Neural progenitor cell (in vitro differentiated cells): ENCODE measurements at regions not wholly inside any gene's neighbourhood (a gene's known extent, or its start where the extent isn't known, plus 50 kb on each side); places are given as distances from the start of the nearest gene placed in this dataset.
A peak's percentile ranks its signal among the peaks of the same experiment; 100 is the strongest.

Experiments
- DNase-seq: peaks from one replicate; pipeline ENCODE4 v3.0.0-alpha.2; 2016; ENCODE audit warnings: low spot score
- H2AFZ ChIP-seq: fragments of 200-600 bp; sonication (generic); replicated peaks from 2 replicates; pipeline ENCODE4 v1.6.1; 2016; ENCODE audit warnings: antibody characterized with exemption
- H3F3A ChIP-seq: fragments of 200-600 bp; sonication (generic); 2 replicates; pipeline ENCODE4 v1.6.1; 2016; ENCODE audit warnings: antibody characterized with exemption, low read depth
- H3K27ac ChIP-seq: fragments of 200-600 bp; sonication (generic); 2 replicates; pipeline ENCODE4 v1.5.1; 2016; ENCODE audit warnings: mild to moderate bottlenecking
- H3K27me3 ChIP-seq: fragments of 200-600 bp; sonication (generic); 2 replicates; pipeline ENCODE4 v1.6.1; 2016; ENCODE audit warnings: mild to moderate bottlenecking, moderate library complexity
- H3K36me3 ChIP-seq: fragments of 200-600 bp; sonication (generic); 2 replicates; pipeline ENCODE4 v1.5.1; 2016
- H3K4me1 ChIP-seq: fragments of 200-600 bp; sonication (generic); 2 replicates; pipeline ENCODE4 v1.6.1; 2016; ENCODE audit warnings: mixed run types
- H3K4me2 ChIP-seq: fragments of 200-600 bp; sonication (generic); 2 replicates; pipeline ENCODE4 v1.6.1; 2016
- H3K4me3 ChIP-seq: fragments of 200-600 bp; sonication (generic); 2 replicates; pipeline ENCODE4 v1.5.1; 2016
- H3K79me2 ChIP-seq: fragments of 200-600 bp; sonication (generic); 2 replicates; pipeline ENCODE4 v1.6.1; 2016; ENCODE audit warnings: low read depth
- H3K9ac ChIP-seq: fragments of 200-600 bp; sonication (generic); 2 replicates; pipeline ENCODE4 v1.6.1; 2016
- H3K9me3 ChIP-seq: fragments of 200-600 bp; sonication (generic); 2 replicates; pipeline ENCODE4 v1.5.1; 2016; ENCODE audit warnings: low read depth
- H4K20me1 ChIP-seq: fragments of 200-600 bp; sonication (generic); 2 replicates; pipeline ENCODE4 v1.6.1; 2016; ENCODE audit warnings: low read depth
- H3K27ac Mint-ChIP-seq: 3 replicates; pipeline ENCODE4 v1.8.0; 2021; ENCODE audit warnings: mixed read lengths
- H3K27me3 Mint-ChIP-seq: 2 replicates; pipeline ENCODE4 v1.8.0; 2022; ENCODE audit warnings: low read depth, mild to moderate bottlenecking, inconsistent platforms, moderate library complexity, mixed read lengths; ENCODE audit not compliant: insufficient read depth
- H3K36me3 Mint-ChIP-seq: 3 replicates; pipeline ENCODE4 v1.8.0; 2021; ENCODE audit warnings: mixed read lengths
- H3K4me1 Mint-ChIP-seq: 3 replicates; pipeline ENCODE4 v1.8.0; 2021; ENCODE audit warnings: mixed read lengths
- H3K4me3 Mint-ChIP-seq: 3 replicates; pipeline ENCODE4 v1.8.0; 2021; ENCODE audit warnings: mild to moderate bottlenecking, moderate library complexity, mixed read lengths
- H3K9me3 Mint-ChIP-seq: 3 replicates; pipeline ENCODE4 v1.8.0; 2020; ENCODE audit warnings: mixed read lengths
- EZH2 ChIP-seq: fragments of 200-600 bp; sonication (generic); IDR thresholded peaks from 2 replicates; pipeline ENCODE4 v1.6.1; 2017; ENCODE audit warnings: antibody characterized with exemption, mild to moderate bottlenecking, moderate library complexity
- EZH2phosphoT487 ChIP-seq: fragments of 200-600 bp; sonication (generic); IDR thresholded peaks from 2 replicates; pipeline ENCODE4 v1.6.1; 2017; ENCODE audit warnings: antibody characterized with exemption
- TF ChIP-seq, protein P1 (sequence below): fragments of 200-600 bp; sonication (generic); IDR thresholded peaks from 2 replicates; pipeline ENCODE4 v1.5.1; 2017; ENCODE audit warnings: antibody characterized with exemption, mild to moderate bottlenecking

- H3K27me3 ChIP-seq, result peaks cover 44% of the 10 kb centered on the region
- H2AFZ ChIP-seq, result no peak overlapping the region
- Mint-ChIP-seq H3K27me3 (peaks cover 11% of the 10 kb centered on the region), H3K27ac (no peak overlapping the region), H3K4me3 (peak overlapping the region; percentile 26), H3K9me3 (peaks cover 4% of the 10 kb centered on the region), H3K4me1 (peaks cover 36% of the 10 kb centered on the region), H3K36me3 (no peaks in the 10 kb centered on the region)
- TF ChIP-seq, protein P1, sequence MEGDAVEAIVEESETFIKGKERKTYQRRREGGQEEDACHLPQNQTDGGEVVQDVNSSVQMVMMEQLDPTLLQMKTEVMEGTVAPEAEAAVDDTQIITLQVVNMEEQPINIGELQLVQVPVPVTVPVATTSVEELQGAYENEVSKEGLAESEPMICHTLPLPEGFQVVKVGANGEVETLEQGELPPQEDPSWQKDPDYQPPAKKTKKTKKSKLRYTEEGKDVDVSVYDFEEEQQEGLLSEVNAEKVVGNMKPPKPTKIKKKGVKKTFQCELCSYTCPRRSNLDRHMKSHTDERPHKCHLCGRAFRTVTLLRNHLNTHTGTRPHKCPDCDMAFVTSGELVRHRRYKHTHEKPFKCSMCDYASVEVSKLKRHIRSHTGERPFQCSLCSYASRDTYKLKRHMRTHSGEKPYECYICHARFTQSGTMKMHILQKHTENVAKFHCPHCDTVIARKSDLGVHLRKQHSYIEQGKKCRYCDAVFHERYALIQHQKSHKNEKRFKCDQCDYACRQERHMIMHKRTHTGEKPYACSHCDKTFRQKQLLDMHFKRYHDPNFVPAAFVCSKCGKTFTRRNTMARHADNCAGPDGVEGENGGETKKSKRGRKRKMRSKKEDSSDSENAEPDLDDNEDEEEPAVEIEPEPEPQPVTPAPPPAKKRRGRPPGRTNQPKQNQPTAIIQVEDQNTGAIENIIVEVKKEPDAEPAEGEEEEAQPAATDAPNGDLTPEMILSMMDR, result no peak
- no peak for TF ChIP-seq EZH2
- TF ChIP-seq EZH2phosphoT487, result no peak
- no peak overlapping the region for H3K9ac ChIP-seq
- H3F3A ChIP-seq, result peaks cover 27% of the 10 kb centered on the region
- no peak overlapping the region for H3K4me3 ChIP-seq
- peaks cover 6% of the 10 kb centered on the region for H4K20me1 ChIP-seq
- H3K79me2 ChIP-seq, result no peaks in the 10 kb centered on the region
- peak; percentile 26 for DNase-seq
- no peaks in the 10 kb centered on the region for H3K9me3 ChIP-seq
- H3K4me2 ChIP-seq, result peak overlapping the region; percentile 24
- no peak overlapping the region for H3K27ac ChIP-seq
- peaks cover 19% of the 10 kb centered on the region for H3K4me1 ChIP-seq
- no peaks in the 10 kb centered on the region for H3K36me3 ChIP-seq
Observed at GRCh38 chr22:26901198-26901816, 243.9 kb downstream of the MIAT start.

DNA sequence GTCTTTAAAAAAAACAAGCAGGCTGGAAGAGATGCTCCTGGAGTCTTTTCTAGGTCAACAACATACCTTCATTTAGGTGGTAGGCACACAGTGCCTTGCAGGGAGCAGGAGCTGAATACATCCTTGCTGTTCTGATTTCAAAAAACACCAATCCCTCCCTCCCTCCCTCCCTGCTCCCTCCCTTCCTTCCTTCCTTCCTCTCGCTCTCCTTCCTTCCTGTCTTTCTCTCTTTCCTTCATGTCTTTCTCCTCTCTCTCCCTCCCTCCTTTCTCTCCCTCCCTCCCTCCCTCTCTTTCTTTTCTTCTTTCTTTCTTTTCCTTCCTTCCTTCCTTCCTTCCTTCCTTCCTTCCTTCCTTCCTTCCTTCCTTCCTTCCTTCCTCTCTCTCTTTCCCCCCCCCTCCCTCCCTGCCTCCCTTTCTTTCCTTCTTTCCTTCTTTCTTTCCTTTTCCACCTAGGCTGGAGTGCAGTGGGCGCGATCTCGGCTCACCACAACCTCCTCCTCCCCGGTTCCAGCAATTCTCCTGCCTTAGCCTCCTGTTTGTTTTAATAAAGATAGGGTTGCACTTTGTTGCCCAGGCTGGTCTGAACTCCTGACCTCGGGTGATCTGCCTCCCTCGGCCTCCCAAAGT, 245.1 kb downstream of the MIAT start:
- Histone ChIP-seq H3K36me3 (no peaks in the 10 kb centered on the region), H3K27ac (no peak overlapping the region), H3K9ac (no peak overlapping the region), H3K27me3 (peaks cover 44% of the 10 kb centered on the region), H2AFZ (no peak overlapping the region), H3K4me3 (peak overlapping the region; percentile 45), H3K4me1 (peaks cover 19% of the 10 kb centered on the region), H3F3A (peaks cover 27% of the 10 kb centered on the region), H3K79me2 (no peaks in the 10 kb centered on the region), H3K4me2 (peak overlapping the region; percentile 83), H4K20me1 (peaks cover 6% of the 10 kb centered on the region), H3K9me3 (no peaks in the 10 kb centered on the region)
- Mint-ChIP-seq H3K27ac (peak overlapping the region; percentile 85), H3K4me3 (peak overlapping the region; percentile 84), H3K36me3 (no peaks in the 10 kb centered on the region), H3K9me3 (peaks cover 4% of the 10 kb centered on the region), H3K4me1 (peaks cover 36% of the 10 kb centered on the region), H3K27me3 (peaks cover 11% of the 10 kb centered on the region)
- TF ChIP-seq EZH2phosphoT487 (no peak), EZH2 (no peak)
- TF ChIP-seq, protein P1, result no peak
- DNase-seq, result no peak

DNA sequence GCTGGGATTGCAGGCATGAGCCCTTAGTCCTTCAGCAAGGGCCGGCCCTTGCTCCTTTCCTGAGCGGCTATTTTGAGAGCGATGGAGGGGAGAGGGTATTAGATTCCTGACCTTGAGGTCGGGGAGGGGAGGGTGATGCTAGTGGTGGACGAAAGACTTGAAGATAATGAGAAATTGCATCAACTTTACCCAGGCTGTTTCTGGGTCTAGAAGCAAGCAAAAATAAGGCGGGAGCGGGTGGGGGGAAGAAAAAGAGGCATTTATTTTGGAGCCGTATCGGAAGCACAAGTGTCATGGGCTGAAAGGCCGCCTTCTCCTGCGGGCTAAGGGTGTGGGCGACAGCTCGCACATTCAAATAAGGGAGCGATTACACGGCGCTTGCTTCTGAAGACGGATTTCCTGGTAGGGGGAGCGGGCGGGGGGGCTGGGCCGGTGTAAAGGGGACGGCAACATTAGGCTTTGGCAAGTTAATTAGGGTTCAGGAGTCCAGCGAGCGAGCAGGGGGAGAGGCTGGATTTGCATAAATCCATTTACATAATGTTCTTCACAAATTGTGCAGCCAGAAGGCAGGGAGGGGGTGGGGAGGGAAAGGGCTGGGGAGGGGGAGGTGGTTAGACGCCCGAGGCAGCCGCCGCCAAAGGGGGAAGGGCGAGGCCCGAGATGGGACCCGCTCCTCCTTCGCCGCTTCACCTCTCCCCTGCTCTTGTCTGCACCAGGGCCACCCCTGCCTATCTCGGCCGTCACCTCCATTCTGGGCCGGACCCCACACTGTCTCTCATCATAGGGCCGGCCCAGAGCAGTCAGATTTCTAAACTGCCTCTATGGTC, 245.9 kb downstream of the MIAT start:
- H3K79me2 ChIP-seq, result no peaks in the 10 kb centered on the region
- H3K4me1 ChIP-seq, result peaks cover 19% of the 10 kb centered on the region
- TF ChIP-seq EZH2phosphoT487 (no peak), EZH2 (no peak)
- TF ChIP-seq, protein P1, result no peak
- Mint-ChIP-seq H3K4me3 (peak overlapping the region; percentile 84), H3K4me1 (peaks cover 36% of the 10 kb centered on the region), H3K9me3 (no peaks in the 10 kb centered on the region), H3K27ac (peak overlapping the region; percentile 85), H3K36me3 (no peaks in the 10 kb centered on the region), H3K27me3 (peaks cover 11% of the 10 kb centered on the region)
- peak; percentile 74 for DNase-seq
- H3K27me3 ChIP-seq, result peaks cover 44% of the 10 kb centered on the region
- H2AFZ ChIP-seq, result no peak overlapping the region
- peak overlapping the region; percentile 45 for H3K4me3 ChIP-seq
- no peaks in the 10 kb centered on the region for H3K9me3 ChIP-seq
- no peak overlapping the region for H3K9ac ChIP-seq
- no peak overlapping the region for H3K27ac ChIP-seq
- peaks cover 27% of the 10 kb centered on the region for H3F3A ChIP-seq
- peak overlapping the region; percentile 83 for H3K4me2 ChIP-seq
- H3K36me3 ChIP-seq, result no peaks in the 10 kb centered on the region
- peaks cover 6% of the 10 kb centered on the region for H4K20me1 ChIP-seq
